CD4-positive, alpha-beta T cell (primary cell): ENCODE measurements at regions not wholly inside any gene's neighbourhood (a gene's known extent, or its start where the extent isn't known, plus 50 kb on each side); places are given as distances from the start of the nearest gene placed in this dataset.

Source experiments
- ATAC-seq: fragments of 200-7000 bp; cut with Tn5 transposase; one replicate; pipeline ENCODE4 v1.10.0; 2022; ENCODE audit warnings: mild to moderate bottlenecking; ENCODE audit not compliant: poor library complexity
- CTCF ChIA-PET: fragments of 350-600 bp; sonication (Branson Sonifier 250); formaldehyde crosslinking; loops from one replicate; lab custom pipeline; 2021; ENCODE audit warnings: antibody characterized with exemption, inconsistent platforms; lab: Charles Lee
- POLR2A ChIA-PET: fragments of 350-600 bp; sonication (Branson Sonifier 250); formaldehyde crosslinking; loops from one replicate; lab custom pipeline; 2021; ENCODE audit warnings: antibody characterized with exemption, inconsistent platforms; lab: Charles Lee
- DNase-seq, 14 experiments: peaks; one replicate each; pipeline ENCODE4 v3.0.0-alpha.2; 2013 to 2020; ENCODE audit warnings: mixed read lengths in 2 of 14
- H3K27ac ChIP-seq, 2 donors: one replicate each; pipeline versions ENCODE4 v1.5.1 to v1.7.0; 2013; ENCODE audit warnings: low read length in 2 of 2, low read depth in 1 of 2, mild to moderate bottlenecking in 1 of 2
- H3K27me3 ChIP-seq, 2 experiments: 1 replicate in 1 of 2; 2 replicates in 1 of 2; pipeline versions ENCODE4 v1.6.1 to v1.7.0; 2013; ENCODE audit warnings: low read length in 2 of 2, control low read depth in 1 of 2, mild to moderate bottlenecking in 1 of 2, moderate library complexity in 1 of 2; ENCODE audit not compliant: insufficient read depth in 2 of 2, control insufficient read depth in 1 of 2
- H3K36me3 ChIP-seq: one replicate; pipeline ENCODE4 v1.6.1; 2013; ENCODE audit warnings: low read length, control low read depth; ENCODE audit not compliant: insufficient read depth
- H3K4me1 ChIP-seq: one replicate; pipeline ENCODE4 v1.6.1; 2013; ENCODE audit warnings: low read length, control low read depth; ENCODE audit not compliant: insufficient read depth
- H3K4me3 ChIP-seq: one replicate; pipeline ENCODE4 v1.5.1; 2013; ENCODE audit warnings: mild to moderate bottlenecking, low read length, moderate library complexity
- H3K9me3 ChIP-seq, 2 experiments: 1 replicate in 1 of 2; 2 replicates in 1 of 2; pipeline versions ENCODE4 v1.6.1 to v1.7.0; 2013; ENCODE audit warnings: low read length in 2 of 2, mild to moderate bottlenecking in 2 of 2, control low read depth in 1 of 2, moderate library complexity in 1 of 2; ENCODE audit not compliant: control insufficient read depth in 1 of 2, insufficient read depth in 1 of 2
- H3K27ac Mint-ChIP-seq: one replicate; pipeline ENCODE4 v1.8.0; 2020; ENCODE audit warnings: mixed read lengths
- H3K27me3 Mint-ChIP-seq: one replicate; pipeline ENCODE4 v1.8.0; 2021; ENCODE audit warnings: mixed read lengths
- H3K36me3 Mint-ChIP-seq: one replicate; pipeline ENCODE4 v1.8.0; 2021; ENCODE audit warnings: low read depth, mixed read lengths
- H3K4me1 Mint-ChIP-seq: one replicate; pipeline ENCODE4 v1.8.0; 2021; ENCODE audit warnings: low read depth, mixed read lengths
- H3K4me3 Mint-ChIP-seq: one replicate; pipeline ENCODE4 v1.8.0; 2020; ENCODE audit warnings: mild to moderate bottlenecking, mixed read lengths
- H3K9me3 Mint-ChIP-seq: one replicate; pipeline ENCODE4 v1.8.0; 2020; ENCODE audit warnings: mixed read lengths
- intact Hi-C, 2 experiments: fragments of 100-400 bp; cut with DNase I in 1 of 2; cut with micrococcal nuclease in 1 of 2; formaldehyde crosslinking; loops; one replicate each; pipeline versions ENCODE4 v1.15.1 to v1.9.0; 2023 to 2025; cut with DNase I, micrococcal nuclease
- TF ChIP-seq, protein P1 (sequence below): fragments of 200-600 bp; IDR thresholded peaks from one replicate; pipeline ENCODE4 v1.8.0; 2022; ENCODE audit warnings: antibody characterized with exemption, mild to moderate bottlenecking

DNA sequence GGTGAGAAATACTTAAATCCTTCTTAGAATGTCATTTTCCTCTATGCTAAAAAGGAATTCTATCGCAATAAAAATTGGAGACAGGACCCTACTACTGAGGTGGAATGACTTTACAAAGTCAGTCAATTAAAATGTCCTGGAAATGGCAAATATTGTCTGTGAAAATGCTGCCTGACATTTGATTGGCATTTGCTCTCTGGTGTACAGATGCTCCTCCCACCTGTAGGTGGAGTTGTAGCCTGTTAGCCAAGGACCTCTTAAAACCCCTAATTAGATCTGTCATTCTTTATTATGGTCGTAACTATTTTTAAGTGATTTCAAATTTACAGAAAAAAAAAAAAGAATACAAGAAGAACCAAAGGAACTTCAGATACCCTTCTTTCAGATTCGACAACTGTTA lies 393.1 kb upstream of the KLHL29 start:
- ATAC-seq (no peak), DNase-seq (no peak)
- Histone ChIP-seq H3K4me3 (no peak overlapping the region), H3K27ac (no peak overlapping the region), H3K4me1 (no peaks in the 10 kb centered on the region), H3K27me3 (no peaks in the 10 kb centered on the region), H3K9me3 (no peaks in the 10 kb centered on the region), H3K36me3 (no peaks in the 10 kb centered on the region)
- H3K9me3 Mint-ChIP-seq = no peaks in the 10 kb centered on the region
- H3K36me3 Mint-ChIP-seq = no peaks in the 10 kb centered on the region
- H3K4me1 Mint-ChIP-seq = no peaks in the 10 kb centered on the region
- no peak overlapping the region for H3K4me3 Mint-ChIP-seq
- intact Hi-C loops = no loop called here
- peaks cover 7% of the 10 kb centered on the region for H3K27me3 Mint-ChIP-seq
- H3K27ac Mint-ChIP-seq = no peak overlapping the region
- ChIA-PET POLR2A (no interaction called here), CTCF (no interaction called here)
- TF ChIP-seq, protein P1, sequence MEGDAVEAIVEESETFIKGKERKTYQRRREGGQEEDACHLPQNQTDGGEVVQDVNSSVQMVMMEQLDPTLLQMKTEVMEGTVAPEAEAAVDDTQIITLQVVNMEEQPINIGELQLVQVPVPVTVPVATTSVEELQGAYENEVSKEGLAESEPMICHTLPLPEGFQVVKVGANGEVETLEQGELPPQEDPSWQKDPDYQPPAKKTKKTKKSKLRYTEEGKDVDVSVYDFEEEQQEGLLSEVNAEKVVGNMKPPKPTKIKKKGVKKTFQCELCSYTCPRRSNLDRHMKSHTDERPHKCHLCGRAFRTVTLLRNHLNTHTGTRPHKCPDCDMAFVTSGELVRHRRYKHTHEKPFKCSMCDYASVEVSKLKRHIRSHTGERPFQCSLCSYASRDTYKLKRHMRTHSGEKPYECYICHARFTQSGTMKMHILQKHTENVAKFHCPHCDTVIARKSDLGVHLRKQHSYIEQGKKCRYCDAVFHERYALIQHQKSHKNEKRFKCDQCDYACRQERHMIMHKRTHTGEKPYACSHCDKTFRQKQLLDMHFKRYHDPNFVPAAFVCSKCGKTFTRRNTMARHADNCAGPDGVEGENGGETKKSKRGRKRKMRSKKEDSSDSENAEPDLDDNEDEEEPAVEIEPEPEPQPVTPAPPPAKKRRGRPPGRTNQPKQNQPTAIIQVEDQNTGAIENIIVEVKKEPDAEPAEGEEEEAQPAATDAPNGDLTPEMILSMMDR = no peak

DNA sequence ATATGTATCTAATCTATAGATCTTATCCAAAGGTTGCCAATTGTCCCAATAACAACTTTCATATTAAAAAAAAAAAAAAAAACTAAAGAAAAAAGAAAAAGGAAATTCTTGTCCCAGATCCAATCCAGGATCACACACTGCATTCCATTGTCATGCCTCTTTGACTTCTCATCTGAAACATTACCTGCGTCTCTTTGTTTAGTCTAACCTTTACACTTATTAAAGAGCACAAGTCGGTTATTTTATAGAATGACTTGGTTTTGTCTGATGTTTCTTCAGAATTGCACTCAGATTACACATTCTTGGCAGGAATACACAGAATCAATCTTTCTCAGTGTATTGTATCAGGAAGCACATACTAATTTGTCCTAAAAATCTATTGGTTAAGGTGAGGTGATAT lies 392.5 kb upstream of the KLHL29 start:
- no peak overlapping the region for H3K4me3 Mint-ChIP-seq
- H3K27me3 Mint-ChIP-seq = peaks cover 7% of the 10 kb centered on the region
- ChIA-PET CTCF (no interaction called here), POLR2A (no interaction called here)
- H3K9me3 Mint-ChIP-seq = no peaks in the 10 kb centered on the region
- TF ChIP-seq, protein P1 = no peak
- Histone ChIP-seq H3K4me3 (no peak overlapping the region), H3K36me3 (no peaks in the 10 kb centered on the region), H3K4me1 (no peaks in the 10 kb centered on the region), H3K27me3 (no peaks in the 10 kb centered on the region), H3K27ac (no peak overlapping the region), H3K9me3 (no peaks in the 10 kb centered on the region)
- no peak for DNase-seq
- no peak overlapping the region for H3K27ac Mint-ChIP-seq
- ATAC-seq = no peak
- no peaks in the 10 kb centered on the region for H3K36me3 Mint-ChIP-seq
- H3K4me1 Mint-ChIP-seq = no peaks in the 10 kb centered on the region
- intact Hi-C loops = no loop called here

DNA sequence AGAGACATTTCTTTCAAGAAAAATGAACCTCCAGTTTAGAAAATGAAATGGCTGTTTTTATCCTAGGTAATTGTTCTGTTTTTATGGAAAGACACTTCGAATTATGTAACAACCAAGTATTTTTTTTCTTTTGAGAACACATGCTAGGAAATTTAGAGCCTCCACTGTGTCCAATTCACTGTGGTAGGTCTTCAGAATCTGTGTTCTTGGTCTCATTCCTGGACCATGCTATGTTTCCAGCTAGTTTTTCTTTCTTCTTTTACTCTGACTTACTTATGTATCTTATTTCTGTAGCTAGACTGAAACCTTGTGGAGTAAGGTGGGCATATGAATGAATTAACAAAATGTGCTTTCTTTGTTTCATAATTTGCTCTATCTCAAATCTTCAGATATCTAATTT lies 391.7 kb upstream of the KLHL29 start:
- DNase-seq = no peak
- Mint-ChIP-seq H3K27me3 (peaks cover 7% of the 10 kb centered on the region), H3K36me3 (no peaks in the 10 kb centered on the region), H3K4me1 (no peaks in the 10 kb centered on the region), H3K9me3 (no peaks in the 10 kb centered on the region), H3K4me3 (no peak overlapping the region), H3K27ac (no peak overlapping the region)
- Histone ChIP-seq H3K27ac (no peak overlapping the region), H3K4me3 (no peak overlapping the region), H3K9me3 (no peaks in the 10 kb centered on the region), H3K36me3 (no peaks in the 10 kb centered on the region), H3K4me1 (no peaks in the 10 kb centered on the region), H3K27me3 (no peaks in the 10 kb centered on the region)
- ATAC-seq = no peak
- TF ChIP-seq, protein P1 = no peak
- intact Hi-C loops = no loop called here
- ChIA-PET POLR2A (no interaction called here), CTCF (no interaction called here)
